ENCODE measurements at regions not wholly inside any gene's neighbourhood (a gene's known extent, or its start where the extent isn't known, plus 50 kb on each side); places are given as distances from the start of the nearest gene placed in this dataset.

DNA sequence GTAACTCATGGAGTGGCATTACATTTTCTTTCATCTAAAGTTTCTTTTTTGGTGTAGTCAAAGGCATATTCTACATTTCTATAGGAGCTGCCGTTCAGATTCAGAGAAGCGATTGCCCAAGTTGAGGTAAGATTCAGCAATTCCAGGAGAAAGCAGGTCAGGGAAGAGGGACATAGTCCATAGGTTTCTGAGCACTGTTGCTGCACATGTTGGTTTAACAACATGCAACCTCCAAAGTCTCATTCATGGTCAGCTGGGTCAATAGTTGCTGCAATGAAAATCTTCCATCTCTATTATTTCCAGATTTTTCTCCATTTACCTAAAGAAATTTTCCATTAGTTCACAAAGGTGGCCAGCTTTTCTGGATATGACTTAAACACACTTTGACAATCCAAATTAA lies 682.3 kb upstream of the MAN1A1 start:
- TF ChIP-seq RCOR1 (IDR thresholded peaks at IDR 0.05; ENCODE audit: insufficient replicate concordance, low read length) = no peak
- TF ChIP-seq, protein P1, sequence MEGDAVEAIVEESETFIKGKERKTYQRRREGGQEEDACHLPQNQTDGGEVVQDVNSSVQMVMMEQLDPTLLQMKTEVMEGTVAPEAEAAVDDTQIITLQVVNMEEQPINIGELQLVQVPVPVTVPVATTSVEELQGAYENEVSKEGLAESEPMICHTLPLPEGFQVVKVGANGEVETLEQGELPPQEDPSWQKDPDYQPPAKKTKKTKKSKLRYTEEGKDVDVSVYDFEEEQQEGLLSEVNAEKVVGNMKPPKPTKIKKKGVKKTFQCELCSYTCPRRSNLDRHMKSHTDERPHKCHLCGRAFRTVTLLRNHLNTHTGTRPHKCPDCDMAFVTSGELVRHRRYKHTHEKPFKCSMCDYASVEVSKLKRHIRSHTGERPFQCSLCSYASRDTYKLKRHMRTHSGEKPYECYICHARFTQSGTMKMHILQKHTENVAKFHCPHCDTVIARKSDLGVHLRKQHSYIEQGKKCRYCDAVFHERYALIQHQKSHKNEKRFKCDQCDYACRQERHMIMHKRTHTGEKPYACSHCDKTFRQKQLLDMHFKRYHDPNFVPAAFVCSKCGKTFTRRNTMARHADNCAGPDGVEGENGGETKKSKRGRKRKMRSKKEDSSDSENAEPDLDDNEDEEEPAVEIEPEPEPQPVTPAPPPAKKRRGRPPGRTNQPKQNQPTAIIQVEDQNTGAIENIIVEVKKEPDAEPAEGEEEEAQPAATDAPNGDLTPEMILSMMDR (conservative IDR thresholded peaks at IDR 0.05; ENCODE audit: low read depth, low read length) = no peak
- no peak for TF ChIP-seq POLR2A (IDR thresholded peaks at IDR 0.05; ENCODE audit: low read depth, low read length)
- TF ChIP-seq RAD21 (IDR thresholded peaks at IDR 0.05; ENCODE audit: low read length) = no peak
- TF ChIP-seq CEBPB (IDR thresholded peaks at IDR 0.05; ENCODE audit: low read depth, low read length) = no peak
- TF ChIP-seq, protein P2, sequence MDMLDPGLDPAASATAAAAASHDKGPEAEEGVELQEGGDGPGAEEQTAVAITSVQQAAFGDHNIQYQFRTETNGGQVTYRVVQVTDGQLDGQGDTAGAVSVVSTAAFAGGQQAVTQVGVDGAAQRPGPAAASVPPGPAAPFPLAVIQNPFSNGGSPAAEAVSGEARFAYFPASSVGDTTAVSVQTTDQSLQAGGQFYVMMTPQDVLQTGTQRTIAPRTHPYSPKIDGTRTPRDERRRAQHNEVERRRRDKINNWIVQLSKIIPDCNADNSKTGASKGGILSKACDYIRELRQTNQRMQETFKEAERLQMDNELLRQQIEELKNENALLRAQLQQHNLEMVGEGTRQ (IDR thresholded peaks at IDR 0.05; ENCODE audit: low read depth, low read length) = no peak
- no peak for TF ChIP-seq FOS (IDR thresholded peaks at IDR 0.05; ENCODE audit: low read depth, low read length)
- TF ChIP-seq, protein P3, sequence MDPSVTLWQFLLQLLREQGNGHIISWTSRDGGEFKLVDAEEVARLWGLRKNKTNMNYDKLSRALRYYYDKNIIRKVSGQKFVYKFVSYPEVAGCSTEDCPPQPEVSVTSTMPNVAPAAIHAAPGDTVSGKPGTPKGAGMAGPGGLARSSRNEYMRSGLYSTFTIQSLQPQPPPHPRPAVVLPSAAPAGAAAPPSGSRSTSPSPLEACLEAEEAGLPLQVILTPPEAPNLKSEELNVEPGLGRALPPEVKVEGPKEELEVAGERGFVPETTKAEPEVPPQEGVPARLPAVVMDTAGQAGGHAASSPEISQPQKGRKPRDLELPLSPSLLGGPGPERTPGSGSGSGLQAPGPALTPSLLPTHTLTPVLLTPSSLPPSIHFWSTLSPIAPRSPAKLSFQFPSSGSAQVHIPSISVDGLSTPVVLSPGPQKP (IDR thresholded peaks at IDR 0.05; ENCODE audit: borderline replicate concordance, low read depth, low read length) = no peak
- no peak for TF ChIP-seq SMC3 (IDR thresholded peaks at IDR 0.05; ENCODE audit: low read depth, low read length)
- TF ChIP-seq RFX5 (IDR thresholded peaks at IDR 0.05; ENCODE audit: low read depth, low read length) = no peak

Measured in IMR-90 (cell line).